ENCODE measurements at regions not wholly inside any gene's neighbourhood (a gene's known extent, or its start where the extent isn't known, plus 50 kb on each side); places are given as distances from the start of the nearest gene placed in this dataset.

DNA sequence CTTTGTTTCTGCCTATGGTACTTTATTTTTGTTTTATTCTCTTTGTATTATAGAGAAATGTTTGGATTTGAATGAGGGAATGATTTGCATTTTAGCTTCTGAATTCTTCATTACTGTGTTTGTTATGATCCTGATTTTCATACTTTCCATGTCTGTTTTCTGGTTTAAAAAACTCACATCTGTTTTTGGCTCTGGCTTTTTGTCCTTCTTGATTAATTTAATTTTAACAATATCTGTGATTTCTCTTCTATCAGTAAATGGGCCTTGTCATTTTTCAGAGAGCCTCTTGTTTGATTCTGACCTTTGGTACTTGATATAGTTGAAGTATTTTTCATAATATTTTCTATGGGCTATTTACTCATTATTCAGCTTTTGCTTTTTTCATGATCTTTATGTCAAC is 341.6 kb upstream of the HAND2 start:
- H3K4me3 ChIP-seq (ENCODE audit: low read depth, low read length) = no peak overlapping the region
- no peaks in the 10 kb centered on the region for H3K36me3 ChIP-seq (replicated peaks)
- no peaks in the 10 kb centered on the region for H3K27me3 ChIP-seq (replicated peaks)
- TF ChIP-seq, protein P1, sequence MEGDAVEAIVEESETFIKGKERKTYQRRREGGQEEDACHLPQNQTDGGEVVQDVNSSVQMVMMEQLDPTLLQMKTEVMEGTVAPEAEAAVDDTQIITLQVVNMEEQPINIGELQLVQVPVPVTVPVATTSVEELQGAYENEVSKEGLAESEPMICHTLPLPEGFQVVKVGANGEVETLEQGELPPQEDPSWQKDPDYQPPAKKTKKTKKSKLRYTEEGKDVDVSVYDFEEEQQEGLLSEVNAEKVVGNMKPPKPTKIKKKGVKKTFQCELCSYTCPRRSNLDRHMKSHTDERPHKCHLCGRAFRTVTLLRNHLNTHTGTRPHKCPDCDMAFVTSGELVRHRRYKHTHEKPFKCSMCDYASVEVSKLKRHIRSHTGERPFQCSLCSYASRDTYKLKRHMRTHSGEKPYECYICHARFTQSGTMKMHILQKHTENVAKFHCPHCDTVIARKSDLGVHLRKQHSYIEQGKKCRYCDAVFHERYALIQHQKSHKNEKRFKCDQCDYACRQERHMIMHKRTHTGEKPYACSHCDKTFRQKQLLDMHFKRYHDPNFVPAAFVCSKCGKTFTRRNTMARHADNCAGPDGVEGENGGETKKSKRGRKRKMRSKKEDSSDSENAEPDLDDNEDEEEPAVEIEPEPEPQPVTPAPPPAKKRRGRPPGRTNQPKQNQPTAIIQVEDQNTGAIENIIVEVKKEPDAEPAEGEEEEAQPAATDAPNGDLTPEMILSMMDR (IDR thresholded peaks at IDR 0.05; ENCODE audit: low read depth, low read length, missing control alignments) = no peak
- DNase-seq = no peak
- no peak overlapping the region for H3K27ac ChIP-seq
- in situ Hi-C loops (cut with HindIII; ENCODE audit: low pct_ligation_motif_present, low sequenced_read_pairs) = no loop called here

DNA sequence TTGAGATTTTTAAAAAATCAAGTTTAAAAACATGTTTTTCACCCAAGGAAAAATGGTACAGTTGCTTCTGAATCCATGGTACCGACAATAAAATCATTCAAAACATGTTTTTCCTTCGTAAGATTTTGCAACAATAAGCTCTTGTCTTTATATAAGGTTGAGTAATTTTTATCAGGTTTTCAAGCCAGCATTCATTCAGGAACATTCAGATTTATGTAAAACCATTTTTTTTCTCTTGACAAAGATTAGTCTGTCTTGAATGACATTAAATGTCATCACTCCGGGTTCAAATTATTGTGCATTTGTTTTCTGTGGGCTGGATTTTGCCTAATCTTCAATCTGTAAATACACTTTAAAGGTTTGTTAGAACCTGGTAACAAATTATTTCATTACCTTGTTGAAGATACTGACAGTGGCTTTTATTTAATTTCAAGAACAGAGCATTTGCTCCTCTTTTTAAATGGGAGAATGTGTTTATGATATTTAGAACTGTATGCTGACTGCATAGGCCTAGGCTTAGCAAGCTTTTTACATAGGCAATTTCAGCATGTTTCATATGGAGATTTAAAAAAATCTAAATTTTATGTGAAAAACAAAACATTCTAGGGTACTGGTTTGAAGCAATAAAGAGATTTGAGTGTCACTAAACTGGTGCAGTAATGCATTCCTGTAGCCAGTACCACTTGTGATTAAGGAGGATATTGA is 336.4 kb upstream of the HAND2 start:
- no peaks in the 10 kb centered on the region for H3K27me3 ChIP-seq (replicated peaks)
- H3K36me3 ChIP-seq (replicated peaks) = no peaks in the 10 kb centered on the region
- TF ChIP-seq, protein P1 (IDR thresholded peaks at IDR 0.05; ENCODE audit: low read depth, low read length, missing control alignments) = no peak
- no peak overlapping the region for H3K27ac ChIP-seq
- in situ Hi-C loops (cut with HindIII; ENCODE audit: low pct_ligation_motif_present, low sequenced_read_pairs) = no loop called here
- DNase-seq = no peak
- no peak overlapping the region for H3K4me3 ChIP-seq (ENCODE audit: low read depth, low read length)

DNA sequence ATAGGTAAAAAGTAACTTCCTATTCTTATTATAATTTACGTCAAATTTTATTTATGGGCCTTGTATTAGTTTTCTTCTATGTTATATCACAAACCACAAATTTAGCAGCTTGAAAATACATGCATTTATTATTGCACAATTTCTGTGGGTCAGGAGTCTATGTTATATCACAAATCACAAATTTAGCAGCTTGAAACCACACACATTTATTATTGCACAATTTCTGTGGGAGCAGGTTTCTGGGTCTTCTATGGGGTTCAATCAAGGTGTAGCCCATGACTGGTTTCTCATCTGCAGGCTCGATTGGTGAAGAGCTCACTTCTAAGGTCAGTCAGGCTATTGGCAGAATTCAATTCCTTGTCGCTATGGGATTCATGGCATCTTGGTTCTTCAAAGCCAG is 332.7 kb upstream of the HAND2 start:
- DNase-seq = no peak
- TF ChIP-seq, protein P1 (IDR thresholded peaks at IDR 0.05; ENCODE audit: low read depth, low read length, missing control alignments) = no peak
- in situ Hi-C loops (cut with HindIII; ENCODE audit: low pct_ligation_motif_present, low sequenced_read_pairs) = no loop called here

DNA sequence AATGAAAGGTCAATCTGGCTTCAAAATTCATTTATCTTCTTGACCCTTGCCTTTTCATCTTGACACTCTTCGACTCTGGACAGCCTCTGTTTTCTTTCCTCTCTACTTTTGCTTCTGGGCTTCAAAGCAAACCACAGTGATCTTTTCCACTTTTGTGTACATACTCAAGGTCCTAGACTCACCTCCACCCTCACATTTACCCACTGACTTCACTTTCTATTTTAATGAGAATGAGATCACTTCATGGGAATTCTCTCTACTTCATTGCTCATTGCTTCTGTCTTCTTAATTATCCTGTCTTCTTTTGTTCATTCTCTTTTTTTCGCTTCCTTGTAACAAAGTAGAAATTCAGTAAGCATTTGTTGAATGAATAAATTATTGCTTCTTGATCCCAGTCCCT is 330.1 kb upstream of the HAND2 start:
- TF ChIP-seq, protein P1 (IDR thresholded peaks at IDR 0.05; ENCODE audit: low read depth, low read length, missing control alignments) = no peak
- no peaks in the 10 kb centered on the region for H3K27me3 ChIP-seq (replicated peaks)
- H3K4me3 ChIP-seq (ENCODE audit: low read depth, low read length) = no peak overlapping the region
- H3K36me3 ChIP-seq (replicated peaks) = no peaks in the 10 kb centered on the region
- DNase-seq = no peak
- H3K27ac ChIP-seq = no peak overlapping the region
- in situ Hi-C loops (cut with HindIII; ENCODE audit: low pct_ligation_motif_present, low sequenced_read_pairs) = no loop called here

More for the DNA sequence above, 332.7 kb upstream of the HAND2 start:
- Histone ChIP-seq H3K27me3 (replicated peaks) (no peaks in the 10 kb centered on the region), H3K27ac (no peak overlapping the region), H3K4me3 (ENCODE audit: low read depth, low read length) (no peak overlapping the region), H3K36me3 (replicated peaks) (no peaks in the 10 kb centered on the region)

DNA sequence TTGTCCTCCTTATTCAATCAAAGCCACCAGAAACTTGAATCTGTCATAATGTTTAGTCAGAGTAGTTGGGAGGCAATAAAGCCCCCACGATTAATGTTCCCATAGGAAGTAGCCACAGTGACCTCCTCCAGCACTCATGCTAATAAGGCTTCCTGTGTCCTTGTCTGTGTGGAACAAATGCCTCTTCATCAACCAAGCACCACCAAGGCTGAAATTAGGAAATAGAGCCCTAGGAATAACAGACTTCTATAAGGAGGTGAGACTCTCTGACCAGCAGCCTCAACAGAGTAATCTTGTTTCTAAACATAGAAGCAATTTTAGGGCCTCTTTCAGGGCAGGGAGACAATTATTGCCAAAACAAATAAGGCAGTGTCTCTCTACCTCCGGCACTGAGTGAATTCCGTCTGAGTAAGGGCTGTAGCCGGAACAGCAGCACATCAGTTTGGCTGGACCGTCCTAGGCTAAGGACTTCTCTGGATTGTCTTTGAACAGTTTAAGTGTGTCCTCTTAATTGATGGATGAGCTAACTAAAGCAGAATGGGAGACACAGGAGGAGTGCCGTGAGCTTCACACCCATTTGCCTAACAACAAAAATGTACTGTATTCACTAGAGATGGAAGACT is 329.2 kb upstream of the HAND2 start:
- in situ Hi-C loops (cut with HindIII; ENCODE audit: low pct_ligation_motif_present, low sequenced_read_pairs) = no loop called here
- TF ChIP-seq, protein P1 (IDR thresholded peaks at IDR 0.05; ENCODE audit: low read depth, low read length, missing control alignments) = no peak
- no peak overlapping the region for H3K4me3 ChIP-seq (ENCODE audit: low read depth, low read length)
- DNase-seq = no peak
- H3K27ac ChIP-seq = no peak overlapping the region
- no peaks in the 10 kb centered on the region for H3K36me3 ChIP-seq (replicated peaks)
- H3K27me3 ChIP-seq (replicated peaks) = no peaks in the 10 kb centered on the region

All from brain microvascular endothelial cell (primary cell).